ENCODE measurements at regions not wholly inside any gene's neighbourhood (a gene's known extent, or its start where the extent isn't known, plus 50 kb on each side); places are given as distances from the start of the nearest gene placed in this dataset.

DNA sequence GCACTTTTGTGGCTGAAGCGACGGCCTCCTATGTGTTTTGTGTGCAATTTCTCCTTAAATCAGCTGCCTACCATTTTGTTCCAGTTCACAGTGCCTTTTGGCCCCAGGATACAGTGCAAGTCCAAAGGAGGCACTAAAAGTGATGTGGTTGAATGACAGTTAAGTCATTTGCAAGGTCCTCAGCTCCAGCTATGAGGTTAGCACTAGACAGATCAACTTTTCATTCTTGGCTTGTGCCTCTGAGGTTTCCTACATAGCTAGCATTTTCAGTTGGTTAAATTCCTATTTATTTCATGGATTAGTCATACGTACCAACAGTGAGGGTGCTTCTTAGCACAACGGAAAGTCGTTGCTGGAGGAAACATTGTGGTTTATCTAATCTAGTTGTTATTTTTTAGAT is 59.3 kb upstream of the NTPCR start:
- ChIA-PET POLR2A (no interaction called here), CTCF (interaction anchor here (1.2 kb wide), 1 partner anchor 11 kb away, joined by 5 read pairs; no protein-coding TSS in a partner anchor)
- DNase-seq (ENCODE audit: extremely low spot score) = no peak
- TF ChIP-seq LEF1 (IDR thresholded peaks at IDR 0.05; ENCODE audit: borderline replicate concordance) (no peak), FOXK2 (IDR thresholded peaks at IDR 0.05) (no peak), ZNF384 (IDR thresholded peaks at IDR 0.05) (no peak)

DNA sequence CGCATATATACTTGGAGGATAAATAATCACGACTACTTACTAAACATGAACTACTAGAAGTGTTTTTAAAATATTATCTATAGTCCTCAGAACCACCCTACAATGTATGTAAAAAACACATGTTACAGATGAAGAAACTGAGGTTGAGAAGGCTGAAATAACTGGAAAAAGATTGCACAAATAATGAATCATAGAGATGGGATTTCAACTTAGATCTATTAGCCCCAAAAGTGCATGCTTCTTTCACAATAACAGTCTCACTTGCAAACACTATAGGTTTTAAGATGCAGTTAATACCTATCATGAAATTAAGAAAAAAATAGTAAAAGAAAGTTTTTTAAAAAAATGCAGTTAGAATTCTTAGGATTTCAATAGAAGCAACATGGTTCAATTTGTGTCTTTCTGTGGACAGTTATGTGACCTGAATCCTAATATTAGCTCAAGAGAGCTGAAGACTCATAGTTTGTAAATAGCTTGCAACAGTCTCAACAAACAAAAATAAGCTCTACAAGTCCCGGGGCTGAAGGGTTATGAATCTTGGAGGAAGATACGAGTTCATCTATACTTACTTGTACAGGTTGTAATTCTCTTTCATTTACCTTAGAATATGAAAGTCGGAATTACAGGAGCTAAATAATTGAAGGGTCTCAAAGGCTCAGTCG is 58.6 kb upstream of the NTPCR start:
- no peak for DNase-seq (ENCODE audit: extremely low spot score)
- ChIA-PET CTCF (interaction anchor here (0.6 to 1.2 kb wide), 2 partner anchors 12 to 14 kb away, joined by 3 to 5 read pairs; no protein-coding TSS in a partner anchor), POLR2A (no interaction called here)
- TF ChIP-seq LEF1 (IDR thresholded peaks at IDR 0.05; ENCODE audit: borderline replicate concordance) = no peak

DNA sequence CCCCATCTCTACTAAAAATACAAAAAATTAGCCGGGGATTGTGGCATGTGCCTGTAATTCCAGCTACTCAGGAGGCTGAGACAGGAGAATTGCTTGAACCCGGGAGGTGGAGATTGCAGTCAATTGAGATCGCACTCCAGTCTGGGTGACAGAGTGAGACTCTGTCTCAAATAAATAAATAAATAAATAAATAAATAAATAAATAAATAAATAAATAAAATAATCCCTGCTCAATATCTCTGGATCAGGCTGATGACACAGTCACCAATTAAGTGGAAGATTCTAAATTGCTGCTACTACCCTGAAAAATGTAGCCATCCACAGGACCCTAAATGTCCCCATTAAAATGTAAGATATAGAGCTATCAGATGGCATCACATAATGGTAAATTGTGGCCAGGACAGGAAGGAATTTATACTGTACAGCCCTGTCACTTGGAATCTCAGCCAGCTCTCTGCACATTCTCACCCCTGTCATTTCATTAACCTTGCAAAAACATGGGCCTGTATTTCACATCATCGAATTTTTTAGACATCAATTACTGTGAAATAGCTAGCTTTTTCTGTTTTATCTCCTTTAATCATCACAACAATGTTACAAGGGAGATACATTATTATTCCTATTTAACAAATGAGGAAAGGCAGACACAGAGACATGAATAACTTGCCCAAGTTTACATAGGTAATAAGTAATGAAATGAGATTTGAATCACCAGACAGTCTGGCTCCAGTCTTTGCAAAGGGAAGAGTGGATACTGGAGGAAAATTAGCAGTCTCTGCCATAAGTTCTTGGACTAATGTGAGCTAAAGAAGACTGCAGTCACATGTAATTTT is 56.7 kb upstream of the NTPCR start:
- TF ChIP-seq TARDBP (IDR thresholded peaks at IDR 0.05) (no peak), SP1 (IDR thresholded peaks at IDR 0.05) (no peak), FOXA1 (IDR thresholded peaks at IDR 0.05) (no peak), ELF4 (IDR thresholded peaks at IDR 0.05) (no peak), CTBP1 (IDR thresholded peaks at IDR 0.05; ENCODE audit: borderline replicate concordance) (no peak), L3MBTL2 (conservative IDR thresholded peaks at IDR 0.05) (no peak), ARNT (IDR thresholded peaks at IDR 0.05) (no peak), FOXM1 (IDR thresholded peaks at IDR 0.05; ENCODE audit: borderline replicate concordance) (no peak), ZNF384 (IDR thresholded peaks at IDR 0.05) (no peak), SUZ12 (IDR thresholded peaks at IDR 0.05) (no peak), FOXK2 (IDR thresholded peaks at IDR 0.05) (no peak), BHLHE40 (IDR thresholded peaks at IDR 0.05; ENCODE audit: borderline replicate concordance) (no peak), NFRKB (IDR thresholded peaks at IDR 0.05) (no peak)
- TF ChIP-seq, protein P1, sequence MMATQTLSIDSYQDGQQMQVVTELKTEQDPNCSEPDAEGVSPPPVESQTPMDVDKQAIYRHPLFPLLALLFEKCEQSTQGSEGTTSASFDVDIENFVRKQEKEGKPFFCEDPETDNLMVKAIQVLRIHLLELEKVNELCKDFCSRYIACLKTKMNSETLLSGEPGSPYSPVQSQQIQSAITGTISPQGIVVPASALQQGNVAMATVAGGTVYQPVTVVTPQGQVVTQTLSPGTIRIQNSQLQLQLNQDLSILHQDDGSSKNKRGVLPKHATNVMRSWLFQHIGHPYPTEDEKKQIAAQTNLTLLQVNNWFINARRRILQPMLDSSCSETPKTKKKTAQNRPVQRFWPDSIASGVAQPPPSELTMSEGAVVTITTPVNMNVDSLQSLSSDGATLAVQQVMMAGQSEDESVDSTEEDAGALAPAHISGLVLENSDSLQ (IDR thresholded peaks at IDR 0.05) = no peak
- ChIA-PET POLR2A (no interaction called here), CTCF (interaction anchor here (0.8 kb wide), 1 partner anchor 13 kb away, joined by 3 read pairs; no protein-coding TSS in a partner anchor)
- no peak for DNase-seq (ENCODE audit: extremely low spot score)

DNA sequence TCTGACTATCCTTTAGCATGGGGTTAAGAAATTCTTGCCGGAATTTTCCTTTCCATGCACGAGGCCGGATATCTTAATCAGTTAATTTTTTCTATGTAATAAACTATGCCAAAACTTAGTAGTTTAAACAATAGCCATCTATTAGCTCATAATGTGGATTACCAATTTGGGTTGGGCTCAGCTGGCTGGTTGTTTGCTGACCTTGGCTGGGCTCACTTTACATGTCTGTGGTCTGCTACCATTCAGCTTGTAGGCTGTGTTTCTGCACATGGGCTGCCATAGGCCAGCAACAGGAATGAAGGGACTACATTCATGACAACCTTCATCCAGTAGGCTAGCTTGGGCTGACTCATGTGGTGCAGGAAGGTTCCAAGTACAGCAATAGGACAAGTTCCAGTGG is 56.0 kb upstream of the NTPCR start:
- no peak for DNase-seq (ENCODE audit: extremely low spot score)
- TF ChIP-seq SUZ12 (IDR thresholded peaks at IDR 0.05) (no peak), L3MBTL2 (conservative IDR thresholded peaks at IDR 0.05) (no peak), LEF1 (IDR thresholded peaks at IDR 0.05; ENCODE audit: borderline replicate concordance) (no peak), TARDBP (IDR thresholded peaks at IDR 0.05) (no peak), FOXM1 (IDR thresholded peaks at IDR 0.05; ENCODE audit: borderline replicate concordance) (no peak), FOXA1 (IDR thresholded peaks at IDR 0.05) (no peak), HDGF (IDR thresholded peaks at IDR 0.05; ENCODE audit: borderline replicate concordance) (no peak)
- CTCF ChIA-PET = no interaction called here
- POLR2A ChIA-PET = no interaction called here

DNA sequence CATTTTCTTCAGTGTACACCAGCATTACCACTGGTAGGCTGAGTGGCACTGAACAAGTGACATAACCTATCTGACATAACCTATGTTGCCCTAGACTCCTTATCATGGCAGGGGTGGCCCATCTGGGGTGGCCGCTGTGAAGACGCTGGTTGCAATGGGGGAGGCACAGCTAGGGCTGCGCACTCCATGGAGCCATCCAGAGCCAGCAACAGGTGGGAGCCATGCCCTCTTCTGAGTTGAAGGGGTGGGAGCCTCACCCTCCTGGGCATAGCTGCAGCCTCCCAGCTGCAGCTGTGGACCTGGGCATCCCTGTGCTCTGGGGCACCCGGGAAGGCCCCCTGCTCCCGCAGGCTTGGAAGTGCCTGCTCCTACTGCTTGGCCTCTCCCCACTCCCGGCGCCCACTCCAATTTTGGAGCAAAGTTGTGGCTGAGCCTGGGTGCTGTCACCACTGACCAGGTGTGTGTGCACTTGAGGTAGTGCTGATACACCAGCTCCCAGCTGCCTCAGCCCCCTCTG is 52.4 kb upstream of the NTPCR start:
- DNase-seq (ENCODE audit: extremely low spot score) = no peak
- ChIA-PET CTCF (no interaction called here), POLR2A (no interaction called here)
- TF ChIP-seq HDGF (IDR thresholded peaks at IDR 0.05; ENCODE audit: borderline replicate concordance) (no peak), ELF4 (IDR thresholded peaks at IDR 0.05) (no peak), SUZ12 (IDR thresholded peaks at IDR 0.05) (no peak), SP1 (IDR thresholded peaks at IDR 0.05) (no peak), LEF1 (IDR thresholded peaks at IDR 0.05; ENCODE audit: borderline replicate concordance) (no peak), FOXA1 (IDR thresholded peaks at IDR 0.05) (no peak), BHLHE40 (IDR thresholded peaks at IDR 0.05; ENCODE audit: borderline replicate concordance) (no peak), CTBP1 (IDR thresholded peaks at IDR 0.05; ENCODE audit: borderline replicate concordance) (no peak), TARDBP (IDR thresholded peaks at IDR 0.05) (no peak)

DNA sequence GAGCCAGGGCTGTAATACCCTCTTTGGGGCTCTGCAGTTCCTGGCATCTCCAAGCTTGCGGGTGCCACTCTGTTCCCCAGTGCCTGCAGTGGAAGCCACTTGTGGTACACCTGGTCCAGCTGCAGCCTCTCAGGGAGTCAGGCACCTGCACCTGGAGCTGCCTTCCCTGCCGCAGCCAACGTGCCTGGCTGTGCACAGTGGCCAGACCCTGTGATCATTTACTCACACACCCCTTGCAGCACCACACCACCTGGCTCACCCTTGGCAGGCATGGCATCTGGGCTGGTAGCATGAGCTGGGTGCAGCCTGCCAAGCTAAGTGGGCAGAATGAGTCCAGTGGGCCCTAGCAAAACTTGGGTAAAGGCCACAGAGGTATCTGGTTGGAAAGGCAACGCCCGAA is 51.1 kb upstream of the NTPCR start:
- DNase-seq (ENCODE audit: extremely low spot score) = no peak
- CTCF ChIA-PET = no interaction called here
- POLR2A ChIA-PET = no interaction called here
- TF ChIP-seq ARNT (IDR thresholded peaks at IDR 0.05) (no peak), LEF1 (IDR thresholded peaks at IDR 0.05; ENCODE audit: borderline replicate concordance) (no peak), SUZ12 (IDR thresholded peaks at IDR 0.05) (no peak), ELF4 (IDR thresholded peaks at IDR 0.05) (no peak), CTBP1 (IDR thresholded peaks at IDR 0.05; ENCODE audit: borderline replicate concordance) (no peak), HDGF (IDR thresholded peaks at IDR 0.05; ENCODE audit: borderline replicate concordance) (no peak), SP1 (IDR thresholded peaks at IDR 0.05) (no peak)

DNA sequence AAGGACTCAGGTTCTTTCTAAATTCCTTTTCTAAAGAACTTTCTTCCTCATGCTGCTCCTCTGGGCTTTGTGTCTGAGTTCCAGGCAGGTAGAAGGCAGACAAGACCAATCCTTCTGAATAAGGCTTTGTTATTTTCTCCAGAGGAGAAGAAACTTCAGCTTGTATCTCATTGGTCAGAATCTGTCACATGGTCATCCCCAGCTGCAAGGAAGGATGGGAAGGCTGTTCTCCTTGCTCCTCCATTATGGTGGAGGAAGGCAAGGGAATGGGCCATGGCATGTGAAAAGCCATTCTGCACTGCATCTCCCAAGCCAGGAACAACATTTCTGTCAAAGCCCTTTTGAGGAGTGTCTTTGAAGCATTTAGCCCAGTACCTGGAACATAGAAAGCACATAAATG is 50.6 kb upstream of the NTPCR start:
- POLR2A ChIA-PET = no interaction called here
- TF ChIP-seq FOXK2 (IDR thresholded peaks at IDR 0.05) = no peak
- DNase-seq (ENCODE audit: extremely low spot score) = no peak
- CTCF ChIA-PET = no interaction called here
